ENCODE measurements at regions not wholly inside any gene's neighbourhood (a gene's known extent, or its start where the extent isn't known, plus 50 kb on each side); places are given as distances from the start of the nearest gene placed in this dataset.

DNA sequence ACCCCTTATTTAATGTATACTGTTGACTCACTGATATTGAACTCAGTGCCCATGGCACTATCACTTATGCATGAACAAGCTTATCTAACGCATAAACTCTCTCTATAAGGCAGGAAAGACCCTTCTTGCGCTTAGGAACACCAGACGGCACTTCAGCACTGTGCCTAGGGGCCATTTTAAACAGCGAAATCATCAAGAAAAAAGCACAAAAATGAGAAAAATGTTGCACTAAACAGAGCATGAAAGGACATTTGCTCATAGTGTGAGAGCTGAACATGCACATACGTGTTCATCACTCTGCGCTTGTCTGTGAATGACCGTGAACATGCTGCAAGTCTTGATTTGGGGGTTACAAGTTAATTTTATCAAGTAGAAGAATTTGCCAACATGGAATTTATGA lies 109.6 kb downstream of the WDR11 start:
- DNase-seq: no peak

DNA sequence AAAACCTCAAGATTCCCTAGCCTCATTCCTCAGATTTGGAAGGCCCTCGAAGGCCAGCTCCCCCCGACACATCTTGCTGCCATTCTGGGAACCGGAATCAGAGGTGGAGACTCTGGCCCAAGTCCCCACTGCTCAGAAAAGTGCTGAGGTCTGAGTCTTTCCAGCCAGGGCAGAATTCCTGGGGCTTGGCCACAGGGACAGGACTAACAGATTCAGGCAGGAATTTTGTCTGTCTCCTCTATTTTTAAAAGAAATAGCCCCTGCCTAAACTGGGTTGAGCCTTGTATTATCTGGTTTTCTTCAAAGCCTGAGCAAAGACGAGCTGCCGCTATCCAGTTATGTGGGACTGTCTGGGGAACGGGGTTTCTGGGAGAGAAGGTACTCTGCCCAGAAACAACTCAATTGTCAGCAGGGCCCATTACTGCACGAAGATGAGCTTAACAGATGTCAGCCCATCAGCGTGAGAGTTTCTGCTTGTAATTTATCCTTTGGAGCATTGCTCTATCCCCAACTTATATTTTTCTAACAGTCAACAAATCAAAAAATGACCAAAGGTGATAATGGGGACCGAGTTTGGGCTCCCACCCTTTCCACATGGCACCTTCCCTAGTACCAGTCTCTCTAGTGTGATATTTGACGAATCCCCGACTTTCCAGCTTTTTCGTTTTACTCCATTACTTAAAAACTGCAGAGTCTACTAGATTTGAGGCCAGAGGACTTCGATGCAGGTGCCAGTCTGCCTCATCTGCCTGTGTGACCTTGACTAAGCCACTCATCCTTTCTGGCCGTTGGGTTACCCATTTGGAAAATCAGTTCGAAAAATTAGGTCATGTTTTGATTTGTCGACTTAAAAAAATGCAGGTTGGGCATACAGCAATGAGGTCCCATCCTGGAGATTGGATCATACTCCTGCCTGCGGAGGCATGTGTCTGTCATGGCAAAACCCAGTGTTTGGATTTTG lies 110.9 kb downstream of the WDR11 start:
- DNase-seq: no peak

DNA sequence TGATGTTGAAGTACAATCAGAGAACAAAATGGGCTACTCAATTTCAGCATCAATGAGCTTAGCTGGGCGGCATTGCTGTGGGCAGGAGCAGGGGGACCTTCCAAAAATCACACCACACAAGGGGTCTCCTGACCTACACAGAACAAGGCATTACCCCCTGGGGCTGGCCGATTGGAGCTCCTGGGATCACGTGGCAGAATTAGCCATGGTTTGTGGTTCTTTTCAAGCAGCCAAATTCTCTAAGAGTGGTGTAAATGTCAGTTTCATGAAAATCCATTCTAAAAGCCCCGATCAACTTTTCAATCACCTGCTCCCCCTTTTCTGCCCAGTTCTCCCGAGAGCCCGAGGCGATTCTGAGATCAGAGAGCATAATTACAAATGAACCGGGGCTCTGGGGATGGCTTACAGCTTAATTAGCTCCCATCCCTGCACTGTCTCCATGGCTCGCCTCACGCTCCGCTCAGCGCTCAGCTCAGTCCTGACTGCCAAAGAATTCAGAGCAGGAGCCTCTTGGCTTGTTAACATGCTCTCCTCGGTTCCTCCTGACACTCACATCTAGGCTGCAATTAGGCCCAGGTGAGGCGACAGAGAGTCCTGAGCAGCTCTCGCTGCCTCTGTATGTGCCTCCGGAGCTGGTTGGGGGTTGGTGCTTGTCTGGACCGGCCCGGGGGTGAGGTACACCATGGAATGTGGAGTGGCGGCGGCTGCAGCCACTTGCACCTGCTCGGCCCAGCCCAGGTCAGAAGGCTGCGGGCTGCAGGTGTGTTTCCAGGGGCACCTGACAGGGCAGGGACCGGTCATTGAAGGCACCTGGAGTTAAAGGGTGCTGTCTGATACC lies 111.8 kb downstream of the WDR11 start:
- peak; percentile 63 for DNase-seq

DNA sequence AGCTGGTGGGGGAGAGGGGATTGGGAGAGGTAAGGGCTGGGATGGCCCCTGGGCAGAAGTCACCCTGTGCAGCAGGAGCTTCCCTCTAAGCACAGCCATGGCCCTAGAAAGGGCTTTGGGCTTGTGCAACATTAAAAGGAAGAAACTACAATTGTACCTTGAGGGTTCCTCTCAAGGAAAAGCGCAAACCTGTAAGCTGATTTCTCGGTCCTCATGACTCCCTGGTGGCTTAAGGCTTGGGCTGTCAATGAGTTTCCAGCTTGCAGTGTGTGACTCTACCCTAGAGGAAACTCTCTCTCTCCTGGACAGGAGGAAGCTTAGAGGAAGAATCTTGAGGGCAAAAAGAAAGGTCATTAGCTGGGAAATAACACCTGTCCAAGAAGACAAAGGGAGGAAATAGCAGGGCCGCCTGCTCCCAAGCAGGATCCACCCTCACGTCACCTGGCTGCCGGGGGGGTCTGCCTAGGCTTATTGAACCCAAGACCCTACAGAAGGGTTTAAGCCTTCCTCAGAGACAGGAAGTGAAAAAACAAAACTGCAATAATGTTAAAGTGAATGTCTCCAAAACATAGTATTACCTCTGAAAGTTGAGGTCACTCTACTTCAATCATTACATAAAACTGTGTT lies 112.5 kb downstream of the WDR11 start:
- peak; percentile 18 for DNase-seq

DNA sequence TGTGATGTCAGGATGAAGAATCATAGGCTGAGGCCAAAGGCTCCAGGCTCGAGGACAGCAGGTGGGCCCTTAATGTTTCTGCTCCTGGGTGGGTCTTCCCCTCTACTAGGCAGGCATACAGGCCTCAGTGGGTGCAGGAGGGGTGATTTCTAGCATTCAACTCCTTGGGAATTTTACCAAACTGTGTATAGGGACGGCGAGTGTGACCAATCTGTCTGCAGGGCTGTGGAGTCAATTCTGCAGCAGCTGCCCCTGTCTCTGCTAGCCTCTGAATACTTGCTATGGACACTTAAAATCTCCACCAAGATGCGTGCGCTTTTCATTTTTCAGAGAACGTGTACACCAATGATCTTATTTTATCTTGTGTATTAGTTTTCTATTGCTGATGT lies 115.5 kb downstream of the WDR11 start:
- DNase-seq: no peak

DNA sequence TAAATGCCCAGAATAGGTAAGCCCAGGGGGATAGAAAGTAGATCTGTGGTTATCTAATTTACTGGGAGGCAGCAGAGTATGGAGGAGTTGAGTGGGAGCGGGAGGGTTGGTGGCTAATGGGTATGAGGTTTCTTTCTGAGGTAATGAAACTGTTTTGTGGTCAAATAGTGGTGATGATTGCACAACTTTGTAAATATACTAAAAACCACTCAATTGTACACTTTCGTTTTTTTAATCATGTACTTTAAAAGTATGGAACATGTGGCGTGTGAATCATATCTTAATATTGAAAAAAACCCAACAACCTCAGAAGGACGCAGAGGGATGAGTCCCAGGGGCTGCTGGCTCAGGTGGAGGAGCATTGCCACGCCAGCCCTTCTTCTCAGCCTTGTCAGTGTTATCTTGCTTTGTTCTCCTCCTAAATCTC lies 118.1 kb downstream of the WDR11 start:
- DNase-seq: peak; percentile 19

DNA sequence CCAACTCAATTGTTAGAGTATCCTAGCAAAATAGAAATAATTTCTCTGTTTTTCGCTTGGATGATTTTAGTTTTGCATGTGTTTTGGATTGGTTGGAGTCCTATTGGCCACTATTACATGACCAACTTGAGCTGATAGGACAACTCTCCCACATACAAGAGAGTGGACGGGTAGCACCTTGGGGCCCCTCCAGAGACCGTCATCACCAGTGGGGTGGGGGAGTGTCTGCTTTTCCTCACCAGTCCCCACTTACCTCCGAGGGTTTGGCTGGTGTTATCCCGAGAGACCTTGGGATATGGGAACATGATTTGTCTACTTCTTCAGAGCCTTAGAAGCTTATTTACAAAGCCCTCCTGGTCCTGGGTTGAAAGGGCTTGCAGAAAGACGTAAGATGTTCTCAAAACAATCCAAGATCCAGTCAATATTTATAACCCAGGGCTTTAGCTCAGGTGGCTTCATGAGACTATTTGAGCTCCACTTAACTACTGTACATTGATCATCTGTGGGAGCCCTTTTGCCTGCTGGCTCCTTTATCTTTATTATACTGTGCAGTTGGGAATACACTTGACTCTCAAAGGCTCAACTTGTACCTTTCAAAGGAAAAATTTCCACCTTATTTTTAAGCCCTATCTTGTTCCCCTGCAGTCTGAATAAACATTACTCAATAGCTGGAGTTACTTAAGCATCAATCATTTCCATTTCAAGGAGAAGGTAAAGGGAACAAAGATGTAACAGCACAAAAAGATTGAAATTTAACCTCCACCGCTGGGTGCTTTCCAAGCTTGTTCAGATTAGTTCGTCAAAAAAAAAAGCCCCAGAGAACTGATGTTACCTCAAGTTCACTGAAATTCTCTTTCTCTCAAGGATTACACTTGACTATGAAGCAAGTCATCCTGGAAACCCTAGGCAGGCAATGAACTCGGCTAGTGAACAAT lies 119.7 kb downstream of the WDR11 start:
- DNase-seq: no peak

DNA sequence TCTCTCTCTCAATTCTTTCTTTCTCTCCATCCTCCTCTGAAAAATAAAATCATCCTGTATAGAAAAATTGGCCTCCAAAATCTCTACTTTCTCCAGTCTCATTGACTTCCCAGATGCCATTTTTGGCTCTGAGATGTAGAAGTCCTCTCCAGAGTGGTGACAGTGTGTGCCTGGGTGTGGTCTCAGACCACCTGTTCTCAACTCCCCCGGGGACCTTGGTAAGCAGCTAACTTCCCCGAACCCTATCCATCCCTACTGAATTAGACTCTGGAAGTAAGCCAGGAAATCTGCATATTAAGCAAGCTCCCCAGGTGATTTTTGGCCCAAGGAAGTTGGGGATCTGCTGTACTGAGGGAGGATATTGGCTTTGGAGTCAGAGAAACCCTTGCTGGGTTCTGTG lies 120.5 kb downstream of the WDR11 start:
- peak; percentile 57 for DNase-seq

DNA sequence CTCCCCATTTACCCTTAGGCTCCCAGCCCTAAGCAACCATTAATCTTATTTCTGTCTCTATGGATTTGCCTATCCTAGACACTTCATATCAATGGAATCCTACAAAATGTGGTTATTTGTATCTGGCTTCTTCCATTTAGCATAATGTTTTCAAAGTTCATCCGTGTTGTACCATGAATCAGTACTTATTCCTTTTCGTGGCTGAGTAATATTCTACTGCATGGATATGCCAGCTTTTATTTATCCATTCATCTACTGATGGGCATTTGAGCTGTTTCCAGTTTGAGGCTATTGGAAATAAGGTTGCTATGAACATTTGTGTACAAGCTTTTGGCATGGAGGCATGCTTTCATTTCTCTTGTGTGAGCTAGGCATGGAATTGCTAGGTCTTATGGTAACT lies 121.1 kb downstream of the WDR11 start:
- DNase-seq: no peak

DNA sequence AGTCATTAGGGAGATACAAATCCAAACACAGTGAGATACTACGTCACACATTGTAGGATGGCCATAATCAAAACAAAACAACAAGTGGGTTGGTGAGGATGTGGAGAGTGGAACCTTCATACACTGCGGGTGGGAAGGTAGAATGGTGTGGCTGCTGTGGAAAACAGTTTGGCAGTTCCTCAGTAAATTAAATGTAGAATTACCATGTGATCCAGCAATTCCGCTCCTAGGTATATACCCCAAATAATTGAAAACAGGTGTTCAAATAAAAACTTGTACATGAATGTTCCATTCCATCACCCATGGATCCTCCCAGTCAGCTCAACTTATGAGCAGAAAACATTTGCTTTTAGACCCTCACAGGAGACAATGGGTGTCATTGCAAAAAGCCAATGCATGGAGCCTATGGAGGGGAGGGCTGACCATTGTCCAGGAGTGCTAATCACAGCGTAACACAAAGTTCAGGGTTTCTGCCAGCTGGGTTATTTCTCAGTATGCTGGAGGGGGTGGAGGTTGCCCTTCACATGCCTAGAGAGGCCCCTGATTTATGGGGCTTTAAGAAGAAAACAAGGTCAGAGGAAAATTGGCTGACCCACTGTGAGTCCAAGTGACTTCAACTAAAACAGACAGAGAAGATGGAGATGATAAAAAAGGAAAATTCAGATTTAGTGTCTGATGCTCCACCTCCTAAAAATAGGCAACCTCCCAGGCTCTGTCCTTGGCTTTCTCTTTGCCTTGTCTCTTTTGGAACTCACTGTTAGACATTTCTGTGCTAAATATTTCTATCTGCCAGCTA lies 124.1 kb downstream of the WDR11 start:
- no peak for DNase-seq

DNA sequence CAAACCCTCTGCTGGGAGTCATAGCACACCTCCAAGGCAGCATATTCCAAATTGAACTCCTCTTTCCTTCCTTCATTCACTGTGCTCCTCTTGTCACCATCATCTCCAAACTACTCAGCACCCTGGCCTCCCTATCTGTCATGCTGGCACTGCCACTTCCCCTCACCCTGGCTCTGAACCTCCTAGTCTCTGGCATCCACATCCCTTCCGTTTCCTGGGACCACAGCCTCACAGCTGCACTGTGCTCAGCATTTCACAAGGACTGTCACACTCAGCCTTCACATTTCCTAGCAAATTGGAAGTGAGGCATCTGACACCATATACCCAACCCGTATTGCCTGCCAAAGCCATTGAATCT lies 124.7 kb downstream of the WDR11 start:
- no peak for DNase-seq

DNA sequence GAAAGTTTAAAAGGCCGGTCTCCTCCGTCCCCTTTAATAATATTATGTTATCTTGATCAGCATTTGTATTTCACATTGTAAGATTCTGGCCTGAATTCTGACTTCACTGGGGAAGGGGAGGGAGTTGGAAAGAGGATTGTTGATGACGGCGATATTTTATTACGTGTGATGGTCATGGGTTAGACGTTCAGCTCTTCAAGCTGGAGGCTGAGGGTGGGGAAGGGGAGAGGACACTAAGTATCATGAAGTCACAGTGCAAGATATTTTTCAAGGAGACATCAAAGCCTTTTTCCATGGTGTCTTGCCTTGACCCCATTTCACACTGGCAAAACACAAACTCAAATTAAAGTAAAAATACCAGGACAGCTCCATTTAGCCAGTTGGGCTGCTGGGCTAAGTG lies 126.7 kb downstream of the WDR11 start:
- DNase-seq: no peak

DNA sequence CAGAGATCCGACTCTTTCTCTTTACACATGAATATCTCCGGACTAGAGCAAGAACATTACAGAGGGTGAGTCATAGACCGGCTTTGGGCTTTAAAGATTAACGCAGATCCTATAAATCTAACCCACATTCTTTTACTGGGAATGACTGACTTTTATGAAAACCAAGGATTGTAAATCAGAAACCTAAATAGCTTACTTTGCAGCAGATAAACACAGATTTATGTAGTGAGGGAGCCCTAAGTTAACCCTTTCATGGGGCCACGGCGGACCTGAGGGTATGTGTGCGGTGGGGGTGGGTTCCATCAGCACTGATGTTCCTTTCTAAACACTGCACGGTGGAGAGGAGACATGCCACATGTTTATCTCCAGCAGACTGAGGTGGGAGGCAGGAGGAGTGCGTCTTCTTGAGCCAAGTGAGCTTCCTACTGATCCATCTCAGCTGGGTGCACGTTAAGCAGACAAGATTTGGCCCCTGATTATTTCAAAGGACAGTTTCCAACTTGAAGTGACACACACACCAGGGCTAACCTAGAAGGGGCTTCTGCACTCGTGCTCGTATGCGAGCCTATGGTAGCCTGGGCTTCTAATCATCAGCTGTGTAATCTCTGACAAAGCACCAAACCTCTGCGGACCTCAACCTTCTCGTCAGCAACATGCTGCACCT lies 127.6 kb downstream of the WDR11 start:
- peak; percentile 86 for DNase-seq

DNA sequence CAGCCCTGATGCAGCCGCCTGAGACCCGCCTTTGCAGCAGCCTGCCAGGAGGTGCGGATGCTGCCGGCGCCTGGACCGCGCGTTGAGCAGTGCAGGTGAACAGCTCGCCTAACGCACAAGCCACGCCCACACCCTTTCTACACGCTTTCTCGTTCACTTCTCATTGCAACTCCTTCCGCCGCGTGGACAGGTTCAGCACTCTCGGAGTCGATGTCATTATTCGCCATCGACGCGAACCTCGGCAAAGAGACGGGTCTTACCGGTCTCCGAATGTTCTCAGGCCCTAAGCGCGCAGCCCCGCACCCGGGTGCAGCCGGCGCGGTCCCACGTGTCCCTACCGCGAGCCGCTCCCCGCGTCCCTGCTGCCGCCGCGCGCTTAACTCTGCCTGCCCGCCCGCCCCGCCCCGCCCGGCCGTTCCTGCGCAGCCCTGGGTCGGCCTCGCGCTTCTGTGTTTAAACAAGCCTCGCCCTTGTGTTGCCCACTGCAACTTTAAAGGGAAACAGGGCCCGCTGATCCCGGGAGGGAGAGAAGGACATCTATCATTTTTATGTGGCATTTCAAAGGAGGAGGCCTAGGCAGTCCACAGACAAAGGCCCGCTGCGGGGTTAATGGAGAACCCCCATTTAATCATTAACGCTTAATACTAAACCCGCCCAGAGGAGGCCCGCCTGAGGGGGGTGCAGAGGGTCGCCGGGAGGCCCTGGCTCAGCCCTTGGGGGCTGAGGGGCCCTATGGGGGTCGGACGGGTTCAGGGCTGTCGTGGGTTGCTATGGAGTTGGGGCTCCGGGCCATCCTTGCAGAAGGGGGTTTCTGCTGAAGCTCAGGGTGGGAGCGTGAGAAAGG lies 128.5 kb downstream of the WDR11 start:
- DNase-seq: peak; percentile 86

DNA sequence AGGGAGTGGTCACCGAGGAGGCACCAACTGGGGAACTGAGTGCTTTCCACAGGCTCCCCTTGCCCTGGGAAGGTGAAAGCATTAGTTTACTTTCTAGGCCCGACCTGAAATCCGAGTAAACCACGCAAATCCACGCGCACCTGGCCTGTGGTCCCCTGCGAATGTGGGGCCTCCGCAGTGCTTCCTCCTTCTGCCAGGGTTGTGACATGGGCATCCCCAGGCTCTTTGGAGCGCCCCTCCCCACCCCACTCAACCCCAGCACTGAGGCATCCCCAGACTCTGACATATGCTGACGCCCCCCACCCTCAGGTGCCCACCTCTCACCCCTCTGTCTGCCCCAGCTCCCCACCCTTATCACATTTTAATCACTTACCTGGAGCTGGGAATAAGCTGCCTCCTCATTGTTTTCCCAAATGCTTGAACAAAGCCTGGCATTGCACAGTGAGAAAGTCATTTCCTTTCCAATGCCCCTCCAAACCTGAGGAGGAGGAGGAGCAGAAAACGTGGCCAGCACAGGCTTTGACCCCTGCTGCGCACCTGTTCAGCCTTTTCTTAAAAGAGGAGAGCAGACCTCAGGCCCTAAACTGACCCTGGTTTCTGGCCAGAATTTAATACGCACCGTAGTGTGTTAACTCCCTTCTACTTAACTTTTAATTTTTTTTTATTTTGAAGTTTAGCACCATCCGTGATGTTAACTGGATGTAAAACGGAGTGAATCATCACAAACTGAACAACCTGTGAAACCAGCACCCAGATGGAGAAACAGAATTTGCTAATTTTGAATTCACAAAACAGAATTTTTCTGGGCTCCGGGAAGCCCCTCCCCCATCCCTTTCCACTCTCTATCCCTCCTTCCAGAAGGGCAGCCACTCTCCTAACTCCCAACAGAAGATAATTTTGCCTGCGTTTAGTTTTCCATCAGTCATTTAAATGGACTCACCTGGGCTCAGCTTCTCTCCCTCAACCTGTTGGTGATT lies 129.4 kb downstream of the WDR11 start:
- no peak for DNase-seq

DNA sequence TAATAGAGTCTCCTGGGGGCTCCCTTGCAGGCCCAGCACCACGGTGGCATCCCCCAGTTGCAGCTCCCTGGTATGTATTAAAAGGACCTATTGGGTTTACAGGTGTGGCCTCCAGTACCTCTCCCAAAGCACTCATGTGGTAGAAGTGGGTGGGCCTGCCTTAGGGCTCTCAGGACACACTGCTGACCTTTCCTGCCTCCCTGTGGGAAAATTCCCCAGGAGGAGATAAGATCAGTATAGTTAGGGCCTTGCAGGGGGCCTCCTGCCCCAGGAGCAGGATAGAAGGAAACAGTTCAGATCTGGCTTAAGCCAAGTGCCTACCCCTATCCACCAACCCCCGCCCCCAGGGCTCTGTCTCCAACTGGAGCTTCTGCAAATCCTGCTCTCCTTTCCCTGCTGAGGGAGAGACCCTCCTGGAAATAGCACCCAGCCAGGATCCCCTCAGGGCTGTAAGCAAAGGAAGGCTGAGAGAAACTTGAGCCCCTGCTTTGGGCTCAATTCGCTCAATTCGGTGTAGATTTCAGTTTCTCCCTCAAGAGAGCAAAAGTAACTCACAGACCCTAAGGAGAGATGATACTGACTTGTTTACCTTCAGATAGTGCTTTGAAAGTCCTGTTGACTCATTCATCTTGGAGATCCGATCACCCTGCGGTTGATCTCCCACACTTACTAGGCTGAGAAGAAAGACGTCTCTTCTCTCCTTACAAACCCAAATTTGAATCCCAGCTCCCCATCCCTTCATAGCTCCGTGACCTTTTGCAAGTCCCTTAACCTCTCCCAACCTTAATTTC lies 130.6 kb downstream of the WDR11 start:
- DNase-seq: peak; percentile 63

DNA sequence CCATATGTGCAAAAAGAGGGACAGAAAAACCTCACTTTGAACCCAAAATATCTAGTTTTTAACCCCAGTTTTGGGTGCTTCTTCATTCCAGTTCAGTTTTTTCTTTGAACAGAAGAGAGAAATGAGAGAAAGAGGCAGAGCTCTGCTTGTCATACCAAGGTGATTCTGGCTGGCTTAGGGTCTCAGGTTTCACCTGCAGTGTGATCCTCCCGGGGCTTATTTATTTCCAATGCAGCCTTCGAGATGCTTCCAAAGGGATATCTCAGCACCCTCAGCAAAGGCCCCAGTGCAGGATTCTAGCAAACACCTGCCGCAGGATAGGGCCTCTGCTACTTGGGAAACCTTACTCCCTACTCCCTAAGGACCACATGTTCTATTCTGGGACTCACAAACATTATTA lies 131.3 kb downstream of the WDR11 start:
- DNase-seq: peak; percentile 31

DNA sequence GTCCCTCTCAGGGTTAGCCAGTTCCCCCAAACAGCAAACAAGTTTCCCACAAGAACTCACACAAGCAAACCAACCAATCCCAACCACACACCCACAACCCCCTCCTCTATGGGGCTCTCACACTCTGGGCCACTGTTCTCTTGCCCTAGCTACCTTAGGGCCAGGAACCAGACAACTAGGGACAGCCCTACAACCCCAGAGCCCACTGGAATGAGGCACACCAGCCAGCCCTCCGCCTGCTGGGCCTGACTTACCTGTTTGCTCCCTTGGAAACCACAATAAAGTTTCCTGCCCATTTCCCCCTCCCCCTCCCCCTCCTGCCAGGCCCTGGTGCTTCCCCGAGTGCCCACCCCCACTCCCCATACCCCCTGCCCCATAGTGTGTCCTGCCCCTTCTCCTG lies 132.6 kb downstream of the WDR11 start:
- DNase-seq: no peak

Data from NCI-H82 (cell line).